Keratinocyte (primary cell): ENCODE measurements at regions not wholly inside any gene's neighbourhood (a gene's known extent, or its start where the extent isn't known, plus 50 kb on each side); places are given as distances from the start of the nearest gene placed in this dataset.

Experiments
- DNase-seq: peaks from one replicate; pipeline ENCODE4 v3.0.0-alpha.2; 2011; ENCODE audit warnings: low read depth, missing footprints, low spot score
- FAIRE-seq: peaks from 2 replicates; lab custom pipeline; 2011; peaks lifted over from hg19 to GRCh38; lab: Jason Lieb, UNC
- H2AFZ ChIP-seq: 2 replicates; pipeline ENCODE4 v1.6.0; 2012; ENCODE audit warnings: low read length, control low read depth, inconsistent platforms; ENCODE audit not compliant: control insufficient read depth
- H3K27ac ChIP-seq: 2 replicates; pipeline ENCODE4 v1.5.1; 2011; ENCODE audit warnings: low read length; ENCODE audit not compliant: control insufficient read depth, insufficient read depth
- H3K27me3 ChIP-seq: 3 replicates; pipeline ENCODE4 v1.6.0; 2011; ENCODE audit warnings: low read length; ENCODE audit not compliant: control insufficient read depth, insufficient read depth; ENCODE audit errors: extremely low read depth
- H3K36me3 ChIP-seq, 2 experiments: 2 replicates in 1 of 2; 3 replicates in 1 of 2; pipeline ENCODE4 v1.5.1; 2011; ENCODE audit warnings: low read length in 2 of 2, mild to moderate bottlenecking in 1 of 2; ENCODE audit not compliant: control insufficient read depth in 2 of 2, insufficient read depth in 2 of 2; ENCODE audit errors: extremely low read depth in 1 of 2
- H3K4me1 ChIP-seq: 3 replicates; pipeline ENCODE4 v1.5.1; 2011; ENCODE audit warnings: low read length; ENCODE audit not compliant: control insufficient read depth, insufficient read depth; ENCODE audit errors: extremely low read depth
- H3K4me2 ChIP-seq: 3 replicates; pipeline ENCODE4 v1.6.0; 2011; ENCODE audit warnings: low read depth, low read length; ENCODE audit not compliant: control insufficient read depth, insufficient read depth; ENCODE audit errors: extremely low read depth
- H3K4me3 ChIP-seq, 3 experiments: fragments of 200-600 bp in 1 of 3; sonication (generic) in 1 of 3; 2 replicates in 2 of 3; 3 replicates in 1 of 3; pipeline ENCODE4 v1.5.1; 2011 to 2016; ENCODE audit warnings: low read length in 3 of 3, mild to moderate bottlenecking in 3 of 3, control low read depth in 2 of 3, inconsistent platforms in 1 of 3, low read depth in 1 of 3, mixed read lengths in 1 of 3, mixed run types in 1 of 3, moderate library complexity in 1 of 3; ENCODE audit not compliant: control insufficient read depth in 2 of 3, insufficient read depth in 2 of 3; ENCODE audit errors: extremely low read depth in 1 of 3
- H3K79me2 ChIP-seq: 2 replicates; pipeline ENCODE4 v1.6.0; 2012; ENCODE audit warnings: low read length; ENCODE audit not compliant: control insufficient read depth, insufficient read depth
- H3K9ac ChIP-seq: 3 replicates; pipeline ENCODE4 v1.6.0; 2011; ENCODE audit warnings: low read length; ENCODE audit not compliant: control insufficient read depth, insufficient read depth; ENCODE audit errors: extremely low read depth
- H3K9me1 ChIP-seq: 3 replicates; pipeline ENCODE4 v1.6.0; 2011; ENCODE audit warnings: low read length; ENCODE audit not compliant: control insufficient read depth, insufficient read depth; ENCODE audit errors: extremely low read depth
- H3K9me3 ChIP-seq: 2 replicates; pipeline ENCODE4 v1.5.1; 2012; ENCODE audit warnings: low read depth, low read length; ENCODE audit not compliant: control insufficient read depth
- H4K20me1 ChIP-seq: 3 replicates; pipeline ENCODE4 v1.6.0; 2011; ENCODE audit warnings: low read length; ENCODE audit not compliant: control insufficient read depth, insufficient read depth; ENCODE audit errors: extremely low read depth
- CTCF ChIP-seq, 3 experiments: IDR thresholded peaks in 1 of 3; conservative IDR thresholded peaks in 1 of 3; optimal IDR thresholded peaks in 1 of 3; 2 replicates in 2 of 3; 3 replicates in 1 of 3; pipeline versions ENCODE3 to v1.5.1; 2011; ENCODE audit warnings: low read length in 3 of 3, mild to moderate bottlenecking in 3 of 3, moderate library complexity in 2 of 3, control low read depth in 1 of 3, inconsistent platforms in 1 of 3; ENCODE audit not compliant: insufficient read depth in 2 of 3; ENCODE audit errors: extremely low read depth in 1 of 3
- EZH2 ChIP-seq: IDR thresholded peaks from one replicate; pipeline ENCODE4 v1.6.1; 2012; ENCODE audit warnings: inconsistent platforms, mild to moderate bottlenecking, low read length, moderate library complexity
- dilution Hi-C: fragments of 300-500 bp; cut with MboI; formaldehyde crosslinking; loops from one replicate; pipeline ENCODE4 v1.7.0; 2020; ENCODE audit warnings: low sequenced_read_pairs; ENCODE audit not compliant: extremely low pct_ligation_motif_present

DNA sequence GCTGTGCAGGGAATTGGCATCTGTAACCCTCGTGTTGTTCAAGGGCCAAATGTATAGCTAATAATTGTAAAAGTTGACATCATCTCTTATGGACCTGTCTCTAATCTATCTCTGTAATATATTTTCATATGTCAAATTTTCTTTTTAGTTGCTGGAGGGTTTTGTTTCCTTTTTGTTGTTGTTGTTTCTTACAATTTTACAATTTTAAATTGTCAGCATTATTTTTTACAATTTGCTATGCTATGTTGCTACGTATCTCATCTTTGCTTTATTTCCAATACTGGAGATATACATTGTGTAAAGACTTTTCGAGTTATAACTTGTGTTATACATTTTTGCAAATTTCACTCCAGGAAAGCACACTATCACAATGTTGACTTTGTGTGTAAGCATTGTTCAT is 290.2 kb upstream of the SP4 start:
- Histone ChIP-seq H3K9ac (no peak overlapping the region), H3K27ac (no peak overlapping the region), H3K4me2 (no peak overlapping the region), H3K4me3 (no peak overlapping the region), H3K79me2 (no peaks in the 10 kb centered on the region), H3K36me3 (no peaks in the 10 kb centered on the region), H3K9me3 (no peaks in the 10 kb centered on the region), H4K20me1 (no peaks in the 10 kb centered on the region), H3K9me1 (no peaks in the 10 kb centered on the region), H3K4me1 (no peaks in the 10 kb centered on the region), H2AFZ (no peak overlapping the region), H3K27me3 (no peaks in the 10 kb centered on the region)
- TF ChIP-seq EZH2 (no peak), CTCF (optimal IDR thresholded peaks at IDR 0.05 in 1 of 3, IDR thresholded peaks at IDR 0.05 in 1 of 3, conservative IDR thresholded peaks at IDR 0.05 in 1 of 3; ENCODE audit: extremely low read depth in 1 of 3, insufficient read depth in 2 of 3, low read length in 3 of 3) (no peak)
- DNase-seq = no peak
- dilution Hi-C loops = no loop called here
- no peak for FAIRE-seq

DNA sequence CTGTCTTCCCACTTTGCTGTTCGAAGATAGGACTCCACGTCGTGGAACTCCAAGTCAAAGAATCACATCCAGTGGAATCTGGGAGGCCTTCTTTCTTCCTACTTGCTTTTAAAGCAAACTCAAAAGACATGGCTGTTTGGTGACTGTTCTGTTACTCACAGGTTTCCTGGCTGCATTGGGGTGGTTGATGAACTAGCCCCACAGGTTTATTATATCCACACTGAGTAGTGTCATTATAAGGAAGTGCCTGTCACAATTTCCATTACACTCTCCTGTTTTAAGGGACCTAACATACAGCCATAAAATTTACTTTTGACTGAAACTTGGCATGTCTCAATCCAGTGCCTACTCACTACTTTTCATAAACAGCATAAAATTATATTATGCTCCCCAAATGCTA is 287.3 kb upstream of the SP4 start:
- Histone ChIP-seq H2AFZ (no peak overlapping the region), H3K4me3 (no peak overlapping the region), H3K27me3 (no peaks in the 10 kb centered on the region), H3K79me2 (no peaks in the 10 kb centered on the region), H3K27ac (no peak overlapping the region), H3K9ac (no peak overlapping the region), H3K9me1 (no peaks in the 10 kb centered on the region), H3K36me3 (no peaks in the 10 kb centered on the region), H3K9me3 (no peaks in the 10 kb centered on the region), H3K4me1 (no peaks in the 10 kb centered on the region), H3K4me2 (no peak overlapping the region), H4K20me1 (no peaks in the 10 kb centered on the region)
- FAIRE-seq = peak; percentile 77
- no peak for DNase-seq
- dilution Hi-C loops = no loop called here
- no peak for TF ChIP-seq EZH2
- TF ChIP-seq CTCF (optimal IDR thresholded peaks at IDR 0.05 in 1 of 3, IDR thresholded peaks at IDR 0.05 in 1 of 3, conservative IDR thresholded peaks at IDR 0.05 in 1 of 3; ENCODE audit: extremely low read depth in 1 of 3, insufficient read depth in 2 of 3, low read length in 3 of 3) = no peak
